CD4-positive, alpha-beta T cell treated with Interleukin-17A for 1 hour (primary cell): ENCODE measurements at regions not wholly inside any gene's neighbourhood (a gene's known extent, or its start where the extent isn't known, plus 50 kb on each side); places are given as distances from the start of the nearest gene placed in this dataset.
A peak's percentile ranks its signal among the peaks of the same experiment; 100 is the strongest.

Source experiments
- DNase-seq: peaks from one replicate; pipeline ENCODE4 v3.0.0-alpha.2; 2020

GRCh38 chr3:14318646-14319045, 83.8 kb upstream of the SLC6A6 start:
- DNase-seq = no peak

- peak; percentile 21 for DNase-seq
These were observed 82.7 kb upstream of the SLC6A6 start for GRCh38 chr3:14319654-14320182.

GRCh38 chr3:14320219-14320618, 82.2 kb upstream of the SLC6A6 start:
- no peak for DNase-seq

- no peak for DNase-seq
These were observed 80.4 kb upstream of the SLC6A6 start for GRCh38 chr3:14322001-14322400.

GRCh38 chr3:14322667-14323295, 79.6 kb upstream of the SLC6A6 start:
- DNase-seq = no peak

- DNase-seq = no peak
These were observed 78.8 kb upstream of the SLC6A6 start for GRCh38 chr3:14323401-14324223.

- DNase-seq = no peak
These were observed 78.0 kb upstream of the SLC6A6 start for GRCh38 chr3:14324224-14324944.

GRCh38 chr3:14328422-14328821, 74.0 kb upstream of the SLC6A6 start:
- DNase-seq = no peak

- DNase-seq = no peak
These were observed 73.1 kb upstream of the SLC6A6 start for GRCh38 chr3:14329116-14329830.

GRCh38 chr3:14329842-14330241, 72.6 kb upstream of the SLC6A6 start:
- no peak for DNase-seq

GRCh38 chr3:14330508-14330907, 71.9 kb upstream of the SLC6A6 start:
- no peak for DNase-seq

- no peak for DNase-seq
These were observed 71.2 kb upstream of the SLC6A6 start for GRCh38 chr3:14331251-14331650.

- DNase-seq = no peak
These were observed 70.0 kb upstream of the SLC6A6 start for GRCh38 chr3:14332392-14332791.

GRCh38 chr3:14333215-14333614, 69.2 kb upstream of the SLC6A6 start:
- no peak for DNase-seq

GRCh38 chr3:14333621-14334020, 68.8 kb upstream of the SLC6A6 start:
- DNase-seq = no peak

- DNase-seq = no peak
These were observed 68.3 kb upstream of the SLC6A6 start for GRCh38 chr3:14334136-14334535.

GRCh38 chr3:14334936-14335335, 67.5 kb upstream of the SLC6A6 start:
- DNase-seq = no peak

GRCh38 chr3:14335774-14336748, 66.3 kb upstream of the SLC6A6 start:
- DNase-seq = no peak

- DNase-seq = no peak
These were observed 65.4 kb upstream of the SLC6A6 start for GRCh38 chr3:14336749-14337598.

- DNase-seq = no peak
These were observed 64.6 kb upstream of the SLC6A6 start for GRCh38 chr3:14337828-14338227.

GRCh38 chr3:14338242-14338641, 64.2 kb upstream of the SLC6A6 start:
- DNase-seq = no peak
